Ascending aorta (tissue), 2 donors: ENCODE measurements at regions not wholly inside any gene's neighbourhood (a gene's known extent, or its start where the extent isn't known, plus 50 kb on each side); places are given as distances from the start of the nearest gene placed in this dataset.

Experiments used
- DNase-seq, 2 donors: peaks; one replicate each; pipeline ENCODE4 v3.0.0-alpha.2; 2019; ENCODE audit warnings: low spot score in 2 of 2
- H3K27ac ChIP-seq, 2 donors: fragments of 200-600 bp; sonication (generic); one replicate each; pipeline ENCODE4 v1.5.1; 2016 to 2017; ENCODE audit warnings: mild to moderate bottlenecking in 1 of 2
- H3K27me3 ChIP-seq: fragments of 200-600 bp; sonication (generic); one replicate; pipeline ENCODE4 v1.5.1; 2017
- H3K36me3 ChIP-seq, 2 donors: fragments of 200-600 bp; sonication (generic); one replicate each; pipeline ENCODE4 v1.5.1; 2016
- H3K4me1 ChIP-seq, 2 donors: fragments of 200-600 bp; sonication (generic); one replicate each; pipeline ENCODE4 v1.5.1; 2016 to 2017; ENCODE audit warnings: mild to moderate bottlenecking in 1 of 2
- H3K4me3 ChIP-seq, 2 donors: fragments of 200-600 bp; sonication (generic); one replicate each; pipeline ENCODE4 v1.5.1; 2016 to 2017; ENCODE audit warnings: mild to moderate bottlenecking in 1 of 2
- H3K9me3 ChIP-seq, 2 donors: fragments of 200-600 bp; sonication (generic); one replicate each; pipeline ENCODE4 v1.5.1; 2016
- CTCF ChIP-seq, 3 experiments: fragments of 200-600 bp in 2 of 3; fragments of 450-650 bp in 1 of 3; sonication (generic) in 2 of 3; IDR thresholded peaks; one replicate each; pipeline ENCODE4 v1.5.1; 2016 to 2019; ENCODE audit warnings: antibody characterized with exemption in 3 of 3, mild to moderate bottlenecking in 1 of 3, moderate library complexity in 1 of 3
- intact Hi-C: fragments of 100-400 bp; cut with DNase I; formaldehyde crosslinking; loops from one replicate; pipeline ENCODE4 v1.15.1; 2023

GRCh38 chr20:51287628-51288413, 254.7 kb downstream of the NFATC2 start:
- H3K27me3 ChIP-seq = no peaks in the 10 kb centered on the region
- no peaks in the 10 kb centered on the region for H3K9me3 ChIP-seq
- no peak for DNase-seq
- intact Hi-C loops = no loop called here
- no peak overlapping the region for H3K4me3 ChIP-seq
- H3K4me1 ChIP-seq = no peaks in the 10 kb centered on the region
- H3K36me3 ChIP-seq = no peaks in the 10 kb centered on the region
- H3K27ac ChIP-seq = no peak overlapping the region
- no peak for TF ChIP-seq CTCF (IDR thresholded peaks at IDR 0.05)

GRCh38 chr20:51286758-51287157, 255.8 kb downstream of the NFATC2 start:
- DNase-seq = no peak
- Histone ChIP-seq H3K27me3 (no peaks in the 10 kb centered on the region), H3K4me1 (no peaks in the 10 kb centered on the region), H3K36me3 (no peaks in the 10 kb centered on the region), H3K27ac (no peak overlapping the region), H3K9me3 (no peaks in the 10 kb centered on the region), H3K4me3 (no peak overlapping the region)
- intact Hi-C loops = no loop called here
- no peak for TF ChIP-seq CTCF (IDR thresholded peaks at IDR 0.05)

GRCh38 chr20:51285684-51286083, 256.8 kb downstream of the NFATC2 start:
- H3K9me3 ChIP-seq = no peaks in the 10 kb centered on the region
- intact Hi-C loops = no loop called here
- no peak for TF ChIP-seq CTCF (IDR thresholded peaks at IDR 0.05)
- H3K4me3 ChIP-seq = no peak overlapping the region
- no peak for DNase-seq
- no peaks in the 10 kb centered on the region for H3K4me1 ChIP-seq
- no peaks in the 10 kb centered on the region for H3K27me3 ChIP-seq
- H3K36me3 ChIP-seq = no peaks in the 10 kb centered on the region
- no peak overlapping the region for H3K27ac ChIP-seq

GRCh38 chr20:51284871-51285270, 257.6 kb downstream of the NFATC2 start:
- DNase-seq = no peak
- no peak for TF ChIP-seq CTCF (IDR thresholded peaks at IDR 0.05)
- Histone ChIP-seq H3K27ac (no peak overlapping the region), H3K4me3 (no peak overlapping the region), H3K9me3 (no peaks in the 10 kb centered on the region), H3K4me1 (no peaks in the 10 kb centered on the region), H3K36me3 (no peaks in the 10 kb centered on the region), H3K27me3 (no peaks in the 10 kb centered on the region)
- intact Hi-C loops = no loop called here

GRCh38 chr20:51284176-51284575, 258.3 kb downstream of the NFATC2 start:
- no peaks in the 10 kb centered on the region for H3K27me3 ChIP-seq
- H3K9me3 ChIP-seq = no peaks in the 10 kb centered on the region
- DNase-seq = no peak
- H3K27ac ChIP-seq = no peak overlapping the region
- H3K4me3 ChIP-seq = no peak overlapping the region
- H3K36me3 ChIP-seq = no peaks in the 10 kb centered on the region
- intact Hi-C loops = no loop called here
- H3K4me1 ChIP-seq = no peaks in the 10 kb centered on the region
- no peak for TF ChIP-seq CTCF (IDR thresholded peaks at IDR 0.05)

GRCh38 chr20:51281521-51281920, 258.6 kb upstream of the KCNG1 start:
- Histone ChIP-seq H3K9me3 (no peaks in the 10 kb centered on the region), H3K27me3 (no peaks in the 10 kb centered on the region), H3K27ac (no peak overlapping the region), H3K4me3 (no peak overlapping the region), H3K36me3 (no peaks in the 10 kb centered on the region), H3K4me1 (no peaks in the 10 kb centered on the region)
- DNase-seq = no peak
- intact Hi-C loops = no loop called here
- no peak for TF ChIP-seq CTCF (IDR thresholded peaks at IDR 0.05)
